ENCODE measurements at regions not wholly inside any gene's neighbourhood (a gene's known extent, or its start where the extent isn't known, plus 50 kb on each side); places are given as distances from the start of the nearest gene placed in this dataset.
"Not testable (repeated sequence)": the region's sequence is repeated elsewhere in the genome, so short reads cannot be mapped to it uniquely, and the experiment has no call there.

- DNase-seq (ENCODE audit: low read depth), result no peak
These were observed 713.9 kb downstream of the GATA3 start for GRCh38 chr10:8768341-8768740.

GRCh38 chr10:8768852-8769251, 714.4 kb downstream of the GATA3 start:
- DNase-seq (ENCODE audit: low read depth), result no peak

- no peak for DNase-seq (ENCODE audit: low read depth)
These were observed 722.6 kb downstream of the GATA3 start for GRCh38 chr10:8776926-8777622.

GRCh38 chr10:8778713-8779112, 724.2 kb downstream of the GATA3 start:
- no peak for DNase-seq (ENCODE audit: low read depth)

- no peak for DNase-seq (ENCODE audit: low read depth)
These were observed 733.2 kb downstream of the GATA3 start for GRCh38 chr10:8787649-8788048.

- no peak for DNase-seq (ENCODE audit: low read depth)
These were observed 735.9 kb downstream of the GATA3 start for GRCh38 chr10:8790390-8790789.

- DNase-seq (ENCODE audit: low read depth), result no peak
These were observed 740.4 kb downstream of the GATA3 start for GRCh38 chr10:8794860-8795259.

GRCh38 chr10:8800426-8800825, 745.9 kb downstream of the GATA3 start:
- DNase-seq (ENCODE audit: low read depth), result no peak

GRCh38 chr10:8803992-8804391, 749.5 kb downstream of the GATA3 start:
- no peak for DNase-seq (ENCODE audit: low read depth)

GRCh38 chr10:8810677-8811076, 756.2 kb downstream of the GATA3 start:
- DNase-seq (ENCODE audit: low read depth), result no peak

GRCh38 chr10:8811201-8811600, 756.7 kb downstream of the GATA3 start:
- no peak for DNase-seq (ENCODE audit: low read depth)

GRCh38 chr10:8815969-8816368, 761.5 kb downstream of the GATA3 start:
- no peak for DNase-seq (ENCODE audit: low read depth)

- no peak for DNase-seq (ENCODE audit: low read depth)
These were observed 762.8 kb downstream of the GATA3 start for GRCh38 chr10:8817299-8817698.

GRCh38 chr10:8825611-8826010, 771.1 kb downstream of the GATA3 start:
- DNase-seq (ENCODE audit: low read depth), result no peak

- no peak for DNase-seq (ENCODE audit: low read depth)
These were observed 775.1 kb downstream of the GATA3 start for GRCh38 chr10:8829592-8829991.

- no peak for DNase-seq (ENCODE audit: low read depth)
These were observed 775.6 kb downstream of the GATA3 start for GRCh38 chr10:8830048-8830447.

GRCh38 chr10:8830876-8831275, 776.4 kb downstream of the GATA3 start:
- DNase-seq (ENCODE audit: low read depth), result no peak

GRCh38 chr10:8835453-8836167, 781.1 kb downstream of the GATA3 start:
- DNase-seq (ENCODE audit: low read depth), result no peak

- DNase-seq (ENCODE audit: low read depth), result no peak
These were observed 785.9 kb downstream of the GATA3 start for GRCh38 chr10:8840356-8840755.

- DNase-seq (ENCODE audit: low read depth), result no peak
These were observed 789.7 kb downstream of the GATA3 start for GRCh38 chr10:8844141-8844540.

GRCh38 chr10:8852546-8852945, 798.1 kb downstream of the GATA3 start:
- DNase-seq (ENCODE audit: low read depth), result no peak

- no peak for DNase-seq (ENCODE audit: low read depth)
These were observed 798.6 kb downstream of the GATA3 start for GRCh38 chr10:8853048-8853447.

GRCh38 chr10:8868924-8869323, 814.4 kb downstream of the GATA3 start:
- not testable (repeated sequence) for DNase-seq (ENCODE audit: low read depth)

- DNase-seq (ENCODE audit: low read depth), result no peak
These were observed 818.8 kb downstream of the GATA3 start for GRCh38 chr10:8873310-8873709.
